CD4-positive, alpha-beta T cell (primary cell): ENCODE measurements at regions not wholly inside any gene's neighbourhood (a gene's known extent, or its start where the extent isn't known, plus 50 kb on each side); places are given as distances from the start of the nearest gene placed in this dataset.

Source experiments
- ATAC-seq: fragments of 200-7000 bp; cut with Tn5 transposase; one replicate; pipeline ENCODE4 v1.10.0; 2022; ENCODE audit warnings: mild to moderate bottlenecking; ENCODE audit not compliant: poor library complexity
- CTCF ChIA-PET: fragments of 350-600 bp; sonication (Branson Sonifier 250); formaldehyde crosslinking; loops from one replicate; lab custom pipeline; 2021; ENCODE audit warnings: antibody characterized with exemption, inconsistent platforms; lab: Charles Lee
- POLR2A ChIA-PET: fragments of 350-600 bp; sonication (Branson Sonifier 250); formaldehyde crosslinking; loops from one replicate; lab custom pipeline; 2021; ENCODE audit warnings: antibody characterized with exemption, inconsistent platforms; lab: Charles Lee
- DNase-seq, 14 experiments: peaks; one replicate each; pipeline ENCODE4 v3.0.0-alpha.2; 2013 to 2020; ENCODE audit warnings: mixed read lengths in 2 of 14
- H3K27ac ChIP-seq, 2 donors: one replicate each; pipeline versions ENCODE4 v1.5.1 to v1.7.0; 2013; ENCODE audit warnings: low read length in 2 of 2, low read depth in 1 of 2, mild to moderate bottlenecking in 1 of 2
- H3K27me3 ChIP-seq, 2 experiments: 1 replicate in 1 of 2; 2 replicates in 1 of 2; pipeline versions ENCODE4 v1.6.1 to v1.7.0; 2013; ENCODE audit warnings: low read length in 2 of 2, control low read depth in 1 of 2, mild to moderate bottlenecking in 1 of 2, moderate library complexity in 1 of 2; ENCODE audit not compliant: insufficient read depth in 2 of 2, control insufficient read depth in 1 of 2
- H3K36me3 ChIP-seq: one replicate; pipeline ENCODE4 v1.6.1; 2013; ENCODE audit warnings: low read length, control low read depth; ENCODE audit not compliant: insufficient read depth
- H3K4me1 ChIP-seq: one replicate; pipeline ENCODE4 v1.6.1; 2013; ENCODE audit warnings: low read length, control low read depth; ENCODE audit not compliant: insufficient read depth
- H3K4me3 ChIP-seq: one replicate; pipeline ENCODE4 v1.5.1; 2013; ENCODE audit warnings: mild to moderate bottlenecking, low read length, moderate library complexity
- H3K9me3 ChIP-seq, 2 experiments: 1 replicate in 1 of 2; 2 replicates in 1 of 2; pipeline versions ENCODE4 v1.6.1 to v1.7.0; 2013; ENCODE audit warnings: low read length in 2 of 2, mild to moderate bottlenecking in 2 of 2, control low read depth in 1 of 2, moderate library complexity in 1 of 2; ENCODE audit not compliant: control insufficient read depth in 1 of 2, insufficient read depth in 1 of 2
- H3K27ac Mint-ChIP-seq: one replicate; pipeline ENCODE4 v1.8.0; 2020; ENCODE audit warnings: mixed read lengths
- H3K27me3 Mint-ChIP-seq: one replicate; pipeline ENCODE4 v1.8.0; 2021; ENCODE audit warnings: mixed read lengths
- H3K36me3 Mint-ChIP-seq: one replicate; pipeline ENCODE4 v1.8.0; 2021; ENCODE audit warnings: low read depth, mixed read lengths
- H3K4me1 Mint-ChIP-seq: one replicate; pipeline ENCODE4 v1.8.0; 2021; ENCODE audit warnings: low read depth, mixed read lengths
- H3K4me3 Mint-ChIP-seq: one replicate; pipeline ENCODE4 v1.8.0; 2020; ENCODE audit warnings: mild to moderate bottlenecking, mixed read lengths
- H3K9me3 Mint-ChIP-seq: one replicate; pipeline ENCODE4 v1.8.0; 2020; ENCODE audit warnings: mixed read lengths
- CTCF ChIP-seq: fragments of 200-600 bp; IDR thresholded peaks from one replicate; pipeline ENCODE4 v1.8.0; 2022; ENCODE audit warnings: antibody characterized with exemption, mild to moderate bottlenecking
- intact Hi-C, 2 experiments: fragments of 100-400 bp; cut with DNase I in 1 of 2; cut with micrococcal nuclease in 1 of 2; formaldehyde crosslinking; loops; one replicate each; pipeline versions ENCODE4 v1.15.1 to v1.9.0; 2023 to 2025; cut with DNase I, micrococcal nuclease

GRCh38 chr13:71285700-71286099 is 581.3 kb downstream of the DACH1 start:
- H3K27me3 ChIP-seq: no peaks in the 10 kb centered on the region
- H3K9me3 Mint-ChIP-seq: no peaks in the 10 kb centered on the region
- H3K4me1 ChIP-seq: peaks cover 7% of the 10 kb centered on the region
- intact Hi-C loops: loop anchor here (5.0 kb wide), 2 partner anchors 587 to 592 kb away; no protein-coding TSS in a partner anchor
- no peak overlapping the region for H3K27ac Mint-ChIP-seq
- no peak for TF ChIP-seq CTCF
- peaks cover 7% of the 10 kb centered on the region for H3K27me3 Mint-ChIP-seq
- no peak overlapping the region for H3K27ac ChIP-seq
- H3K9me3 ChIP-seq: no peaks in the 10 kb centered on the region
- H3K4me3 ChIP-seq: no peak overlapping the region
- CTCF ChIA-PET: no interaction called here
- POLR2A ChIA-PET: no interaction called here
- no peaks in the 10 kb centered on the region for H3K36me3 ChIP-seq
- peaks cover 2% of the 10 kb centered on the region for H3K4me1 Mint-ChIP-seq
- DNase-seq (peak in 3 of 14 experiments; percentile 16 to 40 (median 17)), ATAC-seq (no peak)
- H3K4me3 Mint-ChIP-seq: no peak overlapping the region
- no peaks in the 10 kb centered on the region for H3K36me3 Mint-ChIP-seq

- Histone ChIP-seq H3K4me3 (no peak overlapping the region), H3K9me3 (no peaks in the 10 kb centered on the region), H3K27me3 (no peaks in the 10 kb centered on the region), H3K4me1 (no peaks in the 10 kb centered on the region), H3K36me3 (no peaks in the 10 kb centered on the region), H3K27ac (no peak overlapping the region)
- no peak for TF ChIP-seq CTCF
- intact Hi-C loops: no loop called here
- Mint-ChIP-seq H3K9me3 (no peaks in the 10 kb centered on the region), H3K36me3 (no peaks in the 10 kb centered on the region), H3K4me3 (no peak overlapping the region), H3K4me1 (no peaks in the 10 kb centered on the region), H3K27ac (no peak overlapping the region), H3K27me3 (no peaks in the 10 kb centered on the region)
- POLR2A ChIA-PET: no interaction called here
- no peak for DNase-seq
- CTCF ChIA-PET: no interaction called here
- no peak for ATAC-seq
Observed at GRCh38 chr13:71278512-71278911, 588.5 kb downstream of the DACH1 start.

- ChIA-PET CTCF (no interaction called here), POLR2A (no interaction called here)
- Mint-ChIP-seq H3K4me1 (no peaks in the 10 kb centered on the region), H3K36me3 (no peaks in the 10 kb centered on the region), H3K27ac (no peak overlapping the region), H3K4me3 (no peak overlapping the region), H3K9me3 (no peaks in the 10 kb centered on the region), H3K27me3 (no peaks in the 10 kb centered on the region)
- no peaks in the 10 kb centered on the region for H3K36me3 ChIP-seq
- no peak overlapping the region for H3K27ac ChIP-seq
- H3K27me3 ChIP-seq: no peaks in the 10 kb centered on the region
- peak in 1 of 14 experiments; percentile 2 for DNase-seq
- no peaks in the 10 kb centered on the region for H3K9me3 ChIP-seq
- no peaks in the 10 kb centered on the region for H3K4me1 ChIP-seq
- H3K4me3 ChIP-seq: no peak overlapping the region
- ATAC-seq: no peak
- intact Hi-C loops: no loop called here
- TF ChIP-seq CTCF: no peak
Observed at GRCh38 chr13:71274923-71275608, 591.9 kb downstream of the DACH1 start.
